Activated T-helper 1 cell treated with Interleukin-2 at 50 U/mL for 16 hours (primary cell): ENCODE measurements at regions not wholly inside any gene's neighbourhood (a gene's known extent, or its start where the extent isn't known, plus 50 kb on each side); places are given as distances from the start of the nearest gene placed in this dataset.

ENCODE experiments used
- DNase-seq: peaks from one replicate; pipeline ENCODE4 v3.0.0-alpha.2; 2020; ENCODE audit warnings: low read depth

GRCh38 chr2:145090841-145091761, 571.2 kb upstream of the ZEB2 start:
- no peak for DNase-seq

- no peak for DNase-seq
Observed at GRCh38 chr2:145088756-145089155, 568.8 kb upstream of the ZEB2 start.

GRCh38 chr2:145086910-145087309, 567.0 kb upstream of the ZEB2 start:
- DNase-seq: no peak

GRCh38 chr2:145085612-145086011, 565.7 kb upstream of the ZEB2 start:
- no peak for DNase-seq

- DNase-seq: no peak
Observed at GRCh38 chr2:145080426-145080825, 560.5 kb upstream of the ZEB2 start.

GRCh38 chr2:145079641-145080040, 559.7 kb upstream of the ZEB2 start:
- DNase-seq: no peak

GRCh38 chr2:145078923-145079322, 559.0 kb upstream of the ZEB2 start:
- DNase-seq: no peak

GRCh38 chr2:145076085-145076484, 556.2 kb upstream of the ZEB2 start:
- no peak for DNase-seq

- no peak for DNase-seq
Observed at GRCh38 chr2:145075454-145076062, 555.6 kb upstream of the ZEB2 start.

- DNase-seq: no peak
Observed at GRCh38 chr2:145070703-145071102, 550.8 kb upstream of the ZEB2 start.

GRCh38 chr2:145068509-145068908, 548.6 kb upstream of the ZEB2 start:
- no peak for DNase-seq

GRCh38 chr2:145067549-145068030, 547.7 kb upstream of the ZEB2 start:
- DNase-seq: no peak

GRCh38 chr2:145066856-145067548, 547.1 kb upstream of the ZEB2 start:
- DNase-seq: no peak

- DNase-seq: no peak
Observed at GRCh38 chr2:145066151-145066661, 546.3 kb upstream of the ZEB2 start.

- no peak for DNase-seq
Observed at GRCh38 chr2:145065342-145065741, 545.4 kb upstream of the ZEB2 start.

GRCh38 chr2:145064511-145064910, 544.6 kb upstream of the ZEB2 start:
- DNase-seq: no peak

GRCh38 chr2:145060876-145061275, 541.0 kb upstream of the ZEB2 start:
- no peak for DNase-seq

- DNase-seq: no peak
Observed at GRCh38 chr2:145059914-145060313, 540.0 kb upstream of the ZEB2 start.

- no peak for DNase-seq
Observed at GRCh38 chr2:145059343-145059742, 539.4 kb upstream of the ZEB2 start.

GRCh38 chr2:145058457-145058856, 538.5 kb upstream of the ZEB2 start:
- DNase-seq: no peak

GRCh38 chr2:145055651-145056050, 535.7 kb upstream of the ZEB2 start:
- no peak for DNase-seq

- DNase-seq: no peak
Observed at GRCh38 chr2:145050134-145050533, 530.2 kb upstream of the ZEB2 start.

- DNase-seq: no peak
Observed at GRCh38 chr2:145049475-145049874, 529.6 kb upstream of the ZEB2 start.
